Ovary (tissue), 7 donors: ENCODE measurements at regions not wholly inside any gene's neighbourhood (a gene's known extent, or its start where the extent isn't known, plus 50 kb on each side); places are given as distances from the start of the nearest gene placed in this dataset.

Source experiments
- DNase-seq, 5 donors: peaks; one replicate each; pipeline ENCODE4 v3.0.0-alpha.2; 2019 to 2020
- H3K27ac ChIP-seq, 2 donors: fragments of 200-600 bp; one replicate each; pipeline versions ENCODE4 v1.5.1 to v1.8.0; 2019 to 2022
- H3K27me3 ChIP-seq: fragments of 200-600 bp; one replicate; pipeline ENCODE4 v1.8.0; 2022
- H3K36me3 ChIP-seq: fragments of 200-600 bp; sonication (generic); one replicate; pipeline ENCODE4 v1.5.1; 2019
- H3K4me1 ChIP-seq: one replicate; pipeline ENCODE4 v1.8.1; 2013; ENCODE audit warnings: mild to moderate bottlenecking, moderate library complexity; ENCODE audit not compliant: insufficient read depth
- H3K4me3 ChIP-seq: fragments of 200-600 bp; sonication (generic); one replicate; pipeline ENCODE4 v1.5.1; 2017
- H3K9me3 ChIP-seq, 2 donors: fragments of 200-600 bp in 1 of 2; sonication (generic) in 1 of 2; one replicate each; pipeline versions ENCODE4 v1.5.1 to v1.8.1; 2013 to 2019; ENCODE audit warnings: mild to moderate bottlenecking in 1 of 2, moderate library complexity in 1 of 2
- EP300 ChIP-seq: sonication (generic); formaldehyde crosslinking; IDR thresholded peaks from one replicate; pipeline ENCODE4 v1.6.1; 2017; ENCODE audit warnings: antibody characterized with exemption
- POLR2A ChIP-seq: fragments of 450-650 bp; IDR thresholded peaks from one replicate; pipeline ENCODE4 v1.6.1; 2017; ENCODE audit warnings: antibody characterized with exemption, mild to moderate bottlenecking, moderate library complexity
- WGBS, 3 donors: extraction: QIAGEN DNeasy Blood & Tissue Kit in 1 of 3; methylation state at CpG; one replicate each; pipeline versions ENCODE4 v1.1.5 to v1.1.7; 2013 to 2017; 5-methylcytosine and 5-hydroxymethylcytosine counted together
- intact Hi-C, 4 donors: fragments of 100-400 bp; cut with DNase I; formaldehyde crosslinking; loops; one replicate each; pipeline versions ENCODE4 v1.11.0 to v1.15.1; 2022 to 2023
- TF ChIP-seq, protein P1 (sequence below), 3 donors: fragments of 450-650 bp in 2 of 3; fragments of 200-600 bp in 1 of 3; IDR thresholded peaks; one replicate each; pipeline versions ENCODE4 v1.5.1 to v1.8.0; 2016 to 2022; ENCODE audit warnings: antibody characterized with exemption in 3 of 3, mild to moderate bottlenecking in 1 of 3
- donor health status: DM: no; HTN: no; CAD: no; lungs with moderate emphysema.
- donor health status: DM: no; HTN: no; CAD: no.
- donor health status: Bipolar disorder and iron deficiency.
- donor health status: DM: no; HTN: no; CAD: no.
- donor health status: DM: yes; HTN: yes; CAD: no.

DNA sequence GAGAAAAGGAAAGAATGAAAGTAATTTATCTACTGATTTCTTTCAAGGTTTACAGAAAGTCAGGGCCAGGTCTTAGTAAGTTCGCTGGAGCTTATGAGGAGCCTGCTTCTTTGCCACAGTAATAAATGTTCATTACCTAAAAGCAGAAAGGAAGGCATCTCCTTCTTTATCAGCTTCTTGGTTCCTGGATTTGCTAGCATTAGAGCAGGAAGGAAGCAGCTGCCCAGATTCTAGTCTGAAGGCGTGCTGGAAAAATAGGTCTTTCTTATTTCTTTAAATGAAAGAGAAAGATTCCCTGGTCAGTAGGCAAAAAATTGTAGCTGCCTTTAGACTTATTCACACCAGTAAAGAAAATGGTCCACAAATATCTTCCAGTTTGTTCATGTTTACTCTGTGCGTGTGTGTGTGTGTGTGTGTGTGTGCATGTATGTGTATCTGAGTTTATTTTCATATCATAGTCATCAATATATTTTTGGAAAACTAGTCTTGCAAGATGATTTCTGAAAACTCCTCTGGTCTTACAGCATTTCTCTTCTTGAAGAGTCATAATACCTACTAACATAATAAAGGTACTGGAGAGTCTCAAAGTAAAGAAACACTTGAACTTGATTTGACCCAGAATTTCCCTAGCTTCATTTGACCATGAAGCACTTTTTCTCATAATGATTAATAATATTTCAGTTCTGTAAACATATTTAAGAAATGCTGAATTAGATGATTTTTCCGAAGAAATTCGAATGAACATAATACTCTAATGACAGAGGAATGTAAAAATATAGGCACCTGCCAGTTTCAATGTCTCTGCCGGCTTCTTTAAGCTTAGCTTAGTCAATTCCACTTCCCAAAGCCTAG lies 255.3 kb upstream of the ZPLD1 start:
- intact Hi-C loops: loop anchor here in 1 of 4 donors (5.0 kb wide), 1 partner anchor 332 kb away; the partner anchor contains the start of gene NFKBIZ
- H3K27ac ChIP-seq: no peak overlapping the region
- WGBS, 3 donors: 15 to 28% (median 19%) methylated on average over 6 of the region's 6 CpGs
- no peak for DNase-seq
- H3K4me3 ChIP-seq: no peak overlapping the region
- no peaks in the 10 kb centered on the region for H3K27me3 ChIP-seq
- no peaks in the 10 kb centered on the region for H3K36me3 ChIP-seq
- TF ChIP-seq POLR2A (no peak), EP300 (no peak)
- TF ChIP-seq, protein P1, sequence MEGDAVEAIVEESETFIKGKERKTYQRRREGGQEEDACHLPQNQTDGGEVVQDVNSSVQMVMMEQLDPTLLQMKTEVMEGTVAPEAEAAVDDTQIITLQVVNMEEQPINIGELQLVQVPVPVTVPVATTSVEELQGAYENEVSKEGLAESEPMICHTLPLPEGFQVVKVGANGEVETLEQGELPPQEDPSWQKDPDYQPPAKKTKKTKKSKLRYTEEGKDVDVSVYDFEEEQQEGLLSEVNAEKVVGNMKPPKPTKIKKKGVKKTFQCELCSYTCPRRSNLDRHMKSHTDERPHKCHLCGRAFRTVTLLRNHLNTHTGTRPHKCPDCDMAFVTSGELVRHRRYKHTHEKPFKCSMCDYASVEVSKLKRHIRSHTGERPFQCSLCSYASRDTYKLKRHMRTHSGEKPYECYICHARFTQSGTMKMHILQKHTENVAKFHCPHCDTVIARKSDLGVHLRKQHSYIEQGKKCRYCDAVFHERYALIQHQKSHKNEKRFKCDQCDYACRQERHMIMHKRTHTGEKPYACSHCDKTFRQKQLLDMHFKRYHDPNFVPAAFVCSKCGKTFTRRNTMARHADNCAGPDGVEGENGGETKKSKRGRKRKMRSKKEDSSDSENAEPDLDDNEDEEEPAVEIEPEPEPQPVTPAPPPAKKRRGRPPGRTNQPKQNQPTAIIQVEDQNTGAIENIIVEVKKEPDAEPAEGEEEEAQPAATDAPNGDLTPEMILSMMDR (IDR thresholded peaks at IDR 0.05): no peak
- H3K4me1 ChIP-seq: peaks cover 2% of the 10 kb centered on the region
- H3K9me3 ChIP-seq: no peaks in the 10 kb centered on the region

DNA sequence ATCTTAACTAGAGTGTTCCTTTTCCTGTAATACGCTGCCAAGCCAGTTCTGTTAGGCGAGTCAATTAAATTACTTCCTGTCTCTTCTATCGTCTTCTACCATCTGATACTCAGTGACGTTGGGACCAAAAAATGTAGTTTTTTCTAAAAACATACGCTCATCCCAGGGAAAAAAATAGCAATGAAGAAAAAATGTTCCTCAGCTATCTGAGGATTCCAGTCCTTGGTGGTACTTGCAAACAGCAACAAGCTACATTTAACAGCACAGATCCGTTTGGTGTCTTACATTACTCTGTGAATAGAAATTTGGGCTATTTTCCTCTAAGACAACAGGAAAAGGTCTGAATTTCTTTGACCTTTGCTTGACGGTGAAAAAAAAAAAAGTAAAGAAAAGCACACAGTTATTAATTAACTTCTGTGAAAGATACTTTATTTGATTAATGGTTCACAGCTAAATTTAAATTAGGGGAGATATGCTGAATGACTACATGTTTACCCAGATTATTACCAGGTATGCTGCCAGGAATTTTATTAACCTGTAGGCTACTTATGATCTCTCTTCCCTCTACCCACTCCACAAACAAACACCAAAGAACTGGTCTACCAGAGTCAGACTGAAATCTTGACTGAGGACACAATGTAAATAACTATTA lies 254.4 kb upstream of the ZPLD1 start:
- Histone ChIP-seq H3K4me1 (peaks cover 2% of the 10 kb centered on the region), H3K27ac (no peak overlapping the region), H3K36me3 (no peaks in the 10 kb centered on the region), H3K4me3 (no peak overlapping the region), H3K27me3 (no peaks in the 10 kb centered on the region), H3K9me3 (no peaks in the 10 kb centered on the region)
- no peak for TF ChIP-seq POLR2A
- TF ChIP-seq, protein P1 (IDR thresholded peaks at IDR 0.05): no peak
- TF ChIP-seq EP300: no peak
- no peak for DNase-seq
- WGBS, 3 donors: 1% methylated on average over 7 of the region's 7 CpGs
- intact Hi-C loops: loop anchor here in 1 of 4 donors (5.0 kb wide), 1 partner anchor 333 kb away; the partner anchor contains the start of gene NFKBIZ

DNA sequence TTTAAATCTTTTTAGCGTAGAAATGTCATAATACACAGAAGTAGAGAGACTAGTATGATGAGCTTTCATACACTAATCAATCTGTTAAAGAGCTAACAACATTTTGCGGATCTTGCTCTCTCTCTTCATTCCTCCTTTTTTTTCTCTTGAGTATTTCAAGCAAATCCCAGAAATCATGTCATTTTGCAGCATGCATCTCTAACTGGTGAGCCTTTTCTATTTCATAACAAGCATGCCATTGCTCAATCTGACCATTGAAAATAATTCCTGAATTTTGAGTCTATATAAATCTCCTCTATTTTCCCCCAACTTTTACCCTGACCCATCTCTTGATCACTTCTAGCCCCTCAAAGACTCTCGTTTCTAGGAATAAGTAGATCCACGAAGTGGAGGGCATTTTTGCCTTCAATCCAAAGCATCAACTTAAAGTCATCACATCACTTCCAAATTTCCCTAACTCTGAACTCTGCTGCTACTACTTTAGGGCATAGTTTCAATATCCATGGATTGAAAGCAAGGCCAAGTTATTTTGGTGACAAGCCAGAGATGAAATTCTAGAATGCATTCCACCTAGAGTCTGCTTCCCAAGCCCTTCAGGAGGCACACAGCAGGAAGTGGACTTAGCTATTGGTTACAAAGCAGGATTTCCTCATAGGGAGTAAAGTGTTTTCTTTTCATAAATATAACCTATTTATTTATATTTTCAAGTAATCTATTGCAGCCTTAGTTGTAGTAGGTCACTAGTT lies 253.5 kb upstream of the ZPLD1 start:
- no peak for DNase-seq
- no peaks in the 10 kb centered on the region for H3K36me3 ChIP-seq
- 79 to 86% (median 82%) methylated on average over 4 of the region's 4 CpGs for WGBS, 3 donors
- no peaks in the 10 kb centered on the region for H3K27me3 ChIP-seq
- TF ChIP-seq POLR2A (no peak), EP300 (no peak)
- TF ChIP-seq, protein P1 (IDR thresholded peaks at IDR 0.05): no peak
- no peaks in the 10 kb centered on the region for H3K9me3 ChIP-seq
- H3K4me3 ChIP-seq: no peak overlapping the region
- intact Hi-C loops: loop anchor here in 1 of 4 donors (5.0 kb wide), 1 partner anchor 334 kb away; the partner anchor contains the start of gene NFKBIZ
- H3K27ac ChIP-seq: no peak overlapping the region
- peaks cover 2% of the 10 kb centered on the region for H3K4me1 ChIP-seq

DNA sequence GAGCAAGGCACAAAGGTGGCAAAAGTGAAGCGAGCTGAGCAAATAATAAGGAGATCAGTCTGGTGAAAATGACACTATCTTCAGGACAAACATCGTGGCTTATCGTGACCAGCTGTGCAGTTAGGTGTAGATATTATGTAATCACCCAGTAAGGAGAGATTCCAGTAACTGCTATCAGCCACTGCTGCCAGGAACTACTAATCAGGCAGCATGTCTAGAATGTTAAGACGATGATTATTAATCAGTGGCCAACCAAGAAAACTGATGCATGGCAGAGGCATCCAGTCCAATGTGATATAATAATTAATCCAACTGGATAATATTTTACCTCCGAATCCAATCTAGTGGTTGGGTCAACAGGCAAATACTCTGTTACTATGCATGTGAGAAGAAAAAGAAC lies 252.7 kb upstream of the ZPLD1 start:
- H3K36me3 ChIP-seq: no peaks in the 10 kb centered on the region
- DNase-seq: no peak
- H3K9me3 ChIP-seq: no peaks in the 10 kb centered on the region
- intact Hi-C loops: loop anchor here in 1 of 4 donors (5.0 kb wide), 1 partner anchor 335 kb away; the partner anchor contains the start of gene NFKBIZ
- peaks cover 2% of the 10 kb centered on the region for H3K4me1 ChIP-seq
- H3K27me3 ChIP-seq: no peaks in the 10 kb centered on the region
- H3K27ac ChIP-seq: no peak overlapping the region
- H3K4me3 ChIP-seq: no peak overlapping the region
- no peak for TF ChIP-seq POLR2A
- TF ChIP-seq, protein P1 (IDR thresholded peaks at IDR 0.05): no peak
- TF ChIP-seq EP300: no peak
- 48 to 64% (median 49%) methylated on average over 5 of the region's 5 CpGs for WGBS, 3 donors
